Prostate gland (tissue), 2 donors: ENCODE measurements at regions not wholly inside any gene's neighbourhood (a gene's known extent, or its start where the extent isn't known, plus 50 kb on each side); places are given as distances from the start of the nearest gene placed in this dataset.

ENCODE experiments used
- POLR2A ChIP-seq: fragments of 450-650 bp; IDR thresholded peaks from one replicate; pipeline ENCODE4 v1.6.1; 2016; ENCODE audit warnings: antibody characterized with exemption, mild to moderate bottlenecking
- POLR2AphosphoS5 ChIP-seq: sonication (generic); formaldehyde crosslinking; IDR thresholded peaks from one replicate; pipeline ENCODE4 v1.6.1; 2017; ENCODE audit warnings: antibody characterized with exemption
- TF ChIP-seq, protein P1 (sequence below), 4 experiments: fragments of 200-600 bp in 2 of 4; fragments of 450-650 bp in 2 of 4; sonication (generic) in 2 of 4; IDR thresholded peaks; 1 replicate in 3 of 4; 2 replicates in 1 of 4; pipeline ENCODE4 v1.5.1; 2016 to 2019; ENCODE audit warnings: antibody characterized with exemption in 4 of 4, mild to moderate bottlenecking in 2 of 4, moderate library complexity in 2 of 4

DNA sequence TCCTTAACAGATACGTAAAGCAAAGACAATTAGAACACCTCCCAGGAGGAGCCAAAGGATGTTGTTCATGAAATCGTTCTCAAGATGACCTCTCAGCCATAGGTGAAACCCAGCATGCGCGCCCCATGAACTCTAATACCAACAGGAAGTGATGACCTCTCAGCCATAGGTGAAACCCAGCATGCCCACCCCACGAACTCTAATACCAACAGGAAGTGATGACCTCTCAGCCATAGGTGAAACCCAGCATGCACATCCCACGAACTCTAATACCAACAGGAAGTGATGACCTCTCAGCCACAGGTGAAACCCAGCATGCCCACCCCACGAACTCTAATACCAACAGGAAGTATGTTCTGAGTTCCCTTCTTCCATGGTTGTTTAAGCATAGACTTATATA, 205.2 kb upstream of the ADARB2 start:
- TF ChIP-seq, protein P1, sequence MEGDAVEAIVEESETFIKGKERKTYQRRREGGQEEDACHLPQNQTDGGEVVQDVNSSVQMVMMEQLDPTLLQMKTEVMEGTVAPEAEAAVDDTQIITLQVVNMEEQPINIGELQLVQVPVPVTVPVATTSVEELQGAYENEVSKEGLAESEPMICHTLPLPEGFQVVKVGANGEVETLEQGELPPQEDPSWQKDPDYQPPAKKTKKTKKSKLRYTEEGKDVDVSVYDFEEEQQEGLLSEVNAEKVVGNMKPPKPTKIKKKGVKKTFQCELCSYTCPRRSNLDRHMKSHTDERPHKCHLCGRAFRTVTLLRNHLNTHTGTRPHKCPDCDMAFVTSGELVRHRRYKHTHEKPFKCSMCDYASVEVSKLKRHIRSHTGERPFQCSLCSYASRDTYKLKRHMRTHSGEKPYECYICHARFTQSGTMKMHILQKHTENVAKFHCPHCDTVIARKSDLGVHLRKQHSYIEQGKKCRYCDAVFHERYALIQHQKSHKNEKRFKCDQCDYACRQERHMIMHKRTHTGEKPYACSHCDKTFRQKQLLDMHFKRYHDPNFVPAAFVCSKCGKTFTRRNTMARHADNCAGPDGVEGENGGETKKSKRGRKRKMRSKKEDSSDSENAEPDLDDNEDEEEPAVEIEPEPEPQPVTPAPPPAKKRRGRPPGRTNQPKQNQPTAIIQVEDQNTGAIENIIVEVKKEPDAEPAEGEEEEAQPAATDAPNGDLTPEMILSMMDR (IDR thresholded peaks at IDR 0.05): no peak
- TF ChIP-seq POLR2A: no peak
- TF ChIP-seq POLR2AphosphoS5: no peak
